Mucosa of stomach (tissue), 1 donor: ENCODE measurements at regions not wholly inside any gene's neighbourhood (a gene's known extent, or its start where the extent isn't known, plus 50 kb on each side); places are given as distances from the start of the nearest gene placed in this dataset.
"Not testable (repeated sequence)": the region's sequence is repeated elsewhere in the genome, so short reads cannot be mapped to it uniquely, and the experiment has no call there.

ENCODE experiments used
- H3K27me3 ChIP-seq: one replicate; pipeline ENCODE4 v1.7.0; 2013; ENCODE audit warnings: mild to moderate bottlenecking, low read length; ENCODE audit not compliant: control insufficient read depth, insufficient read depth
- H3K36me3 ChIP-seq: one replicate; pipeline ENCODE4 v1.7.0; 2013; ENCODE audit warnings: low read length; ENCODE audit not compliant: control insufficient read depth, insufficient read depth
- H3K4me1 ChIP-seq: one replicate; pipeline ENCODE4 v1.7.0; 2013; ENCODE audit warnings: mild to moderate bottlenecking, low read length; ENCODE audit not compliant: control insufficient read depth, insufficient read depth
- H3K4me3 ChIP-seq: one replicate; pipeline ENCODE4 v1.7.0; 2013; ENCODE audit warnings: low read length
- H3K9ac ChIP-seq: one replicate; pipeline ENCODE4 v1.7.0; 2013; ENCODE audit warnings: mild to moderate bottlenecking, low read length, moderate library complexity
- H3K9me3 ChIP-seq: one replicate; pipeline ENCODE4 v1.7.0; 2013; ENCODE audit warnings: mild to moderate bottlenecking, low read length, moderate library complexity; ENCODE audit not compliant: control insufficient read depth
- donor health status: Pancreatic carcinoma.

- no peaks in the 10 kb centered on the region for H3K27me3 ChIP-seq
- H3K9ac ChIP-seq = no peak overlapping the region
- no peaks in the 10 kb centered on the region for H3K36me3 ChIP-seq
- H3K4me1 ChIP-seq = no peaks in the 10 kb centered on the region
- H3K9me3 ChIP-seq = no peaks in the 10 kb centered on the region
- no peak overlapping the region for H3K4me3 ChIP-seq
These were observed 183.2 kb downstream of the TINAG start for GRCh38 chr6:54491431-54491830.

- H3K4me1 ChIP-seq = no peaks in the 10 kb centered on the region
- no peaks in the 10 kb centered on the region for H3K36me3 ChIP-seq
- no peaks in the 10 kb centered on the region for H3K27me3 ChIP-seq
- H3K4me3 ChIP-seq = no peak overlapping the region
- no peaks in the 10 kb centered on the region for H3K9me3 ChIP-seq
- no peak overlapping the region for H3K9ac ChIP-seq
These were observed 184.9 kb downstream of the TINAG start for GRCh38 chr6:54493138-54493537.

GRCh38 chr6:54503144-54503543 is 194.9 kb downstream of the TINAG start:
- Histone ChIP-seq H3K4me1 (no peaks in the 10 kb centered on the region), H3K4me3 (no peak overlapping the region), H3K36me3 (no peaks in the 10 kb centered on the region), H3K27me3 (no peaks in the 10 kb centered on the region), H3K9me3 (no peaks in the 10 kb centered on the region), H3K9ac (no peak overlapping the region)

- Histone ChIP-seq H3K9ac (no peak overlapping the region), H3K9me3 (no peaks in the 10 kb centered on the region), H3K4me3 (no peak overlapping the region), H3K27me3 (no peaks in the 10 kb centered on the region), H3K36me3 (no peaks in the 10 kb centered on the region), H3K4me1 (no peaks in the 10 kb centered on the region)
These were observed 206.8 kb downstream of the TINAG start for GRCh38 chr6:54515013-54515412.

- Histone ChIP-seq H3K9ac (no peak overlapping the region), H3K36me3 (no peaks in the 10 kb centered on the region), H3K4me3 (no peak overlapping the region), H3K27me3 (no peaks in the 10 kb centered on the region), H3K4me1 (no peaks in the 10 kb centered on the region), H3K9me3 (no peaks in the 10 kb centered on the region)
These were observed 207.5 kb downstream of the TINAG start for GRCh38 chr6:54515713-54516112.

GRCh38 chr6:54516321-54516720 is 208.1 kb downstream of the TINAG start:
- H3K27me3 ChIP-seq = no peaks in the 10 kb centered on the region
- H3K36me3 ChIP-seq = no peaks in the 10 kb centered on the region
- H3K4me1 ChIP-seq = no peaks in the 10 kb centered on the region
- H3K9me3 ChIP-seq = no peaks in the 10 kb centered on the region
- no peak overlapping the region for H3K9ac ChIP-seq
- no peak overlapping the region for H3K4me3 ChIP-seq

- H3K9ac ChIP-seq = no peak overlapping the region
- H3K36me3 ChIP-seq = no peaks in the 10 kb centered on the region
- H3K4me1 ChIP-seq = no peaks in the 10 kb centered on the region
- no peaks in the 10 kb centered on the region for H3K27me3 ChIP-seq
- no peaks in the 10 kb centered on the region for H3K9me3 ChIP-seq
- H3K4me3 ChIP-seq = no peak overlapping the region
These were observed 210.9 kb downstream of the TINAG start for GRCh38 chr6:54519161-54519560.

- no peaks in the 10 kb centered on the region for H3K9me3 ChIP-seq
- H3K27me3 ChIP-seq = no peaks in the 10 kb centered on the region
- no peak overlapping the region for H3K4me3 ChIP-seq
- H3K4me1 ChIP-seq = no peaks in the 10 kb centered on the region
- no peaks in the 10 kb centered on the region for H3K36me3 ChIP-seq
- H3K9ac ChIP-seq = no peak overlapping the region
These were observed 217.5 kb downstream of the TINAG start for GRCh38 chr6:54525731-54526130.

- Histone ChIP-seq H3K4me1 (no peaks in the 10 kb centered on the region), H3K9ac (no peak overlapping the region), H3K36me3 (no peaks in the 10 kb centered on the region), H3K4me3 (no peak overlapping the region), H3K9me3 (no peaks in the 10 kb centered on the region), H3K27me3 (no peaks in the 10 kb centered on the region)
These were observed 225.3 kb downstream of the TINAG start for GRCh38 chr6:54533567-54533966.

- H3K36me3 ChIP-seq = no peaks in the 10 kb centered on the region
- H3K4me1 ChIP-seq = no peaks in the 10 kb centered on the region
- H3K4me3 ChIP-seq = no peak overlapping the region
- no peak overlapping the region for H3K9ac ChIP-seq
- no peaks in the 10 kb centered on the region for H3K9me3 ChIP-seq
- H3K27me3 ChIP-seq = no peaks in the 10 kb centered on the region
These were observed 227.3 kb downstream of the TINAG start for GRCh38 chr6:54535568-54535967.

GRCh38 chr6:54541541-54541940 is 233.3 kb downstream of the TINAG start:
- H3K4me3 ChIP-seq = no peak overlapping the region
- H3K27me3 ChIP-seq = no peaks in the 10 kb centered on the region
- H3K9ac ChIP-seq = no peak overlapping the region
- no peaks in the 10 kb centered on the region for H3K9me3 ChIP-seq
- H3K4me1 ChIP-seq = no peaks in the 10 kb centered on the region
- no peaks in the 10 kb centered on the region for H3K36me3 ChIP-seq

- Histone ChIP-seq H3K9ac (no peak overlapping the region), H3K4me1 (no peaks in the 10 kb centered on the region), H3K4me3 (no peak overlapping the region), H3K27me3 (no peaks in the 10 kb centered on the region), H3K9me3 (no peaks in the 10 kb centered on the region), H3K36me3 (no peaks in the 10 kb centered on the region)
These were observed 250.9 kb downstream of the TINAG start for GRCh38 chr6:54559136-54559535.

GRCh38 chr6:54564188-54564587 is 255.9 kb downstream of the TINAG start:
- not testable (repeated sequence) for H3K9me3 ChIP-seq, H3K27me3 ChIP-seq, H3K4me3 ChIP-seq, H3K9ac ChIP-seq, H3K36me3 ChIP-seq, H3K4me1 ChIP-seq
